Neural cell (in vitro differentiated cells): ENCODE measurements at regions not wholly inside any gene's neighbourhood (a gene's known extent, or its start where the extent isn't known, plus 50 kb on each side); places are given as distances from the start of the nearest gene placed in this dataset.

Experiments
- H2AFZ ChIP-seq: fragments of 200-600, 300-800 bp; sonication (generic), shearing (Covaris generic); 2 replicates; pipeline ENCODE4 v1.6.0; 2014; ENCODE audit warnings: low read depth, mild to moderate bottlenecking, antibody characterized with exemption, low read length, moderate library complexity
- H3F3A ChIP-seq: fragments of 200-600 bp; shearing (Covaris generic); 2 replicates; pipeline ENCODE4 v1.6.1; 2016; ENCODE audit warnings: mild to moderate bottlenecking, moderate library complexity, mixed read lengths, antibody characterized with exemption, low read length; ENCODE audit not compliant: insufficient read depth, poor library complexity, severe bottlenecking
- H3K27ac ChIP-seq: fragments of 200-600, 300-800 bp; sonication (generic), shearing (Covaris generic); 2 replicates; pipeline ENCODE4 v1.5.1; 2014; ENCODE audit warnings: mild to moderate bottlenecking, low read length, moderate library complexity
- H3K27me3 ChIP-seq: fragments of 300-800, 200-600 bp; sonication (generic), shearing (Covaris generic); 2 replicates; pipeline ENCODE4 v1.6.0; 2014; ENCODE audit warnings: mild to moderate bottlenecking, low read depth, low read length, moderate library complexity; ENCODE audit not compliant: insufficient read depth
- H3K36me3 ChIP-seq: fragments of 300-800, 200-600 bp; sonication (generic), shearing (Covaris generic); 2 replicates; pipeline ENCODE4 v1.5.1; 2014; ENCODE audit warnings: mild to moderate bottlenecking, antibody characterized with exemption, low read length, moderate library complexity; ENCODE audit not compliant: insufficient read depth
- H3K4me2 ChIP-seq: fragments of 300-800, 200-600 bp; sonication (generic), shearing (Covaris generic); 2 replicates; pipeline ENCODE4 v1.6.0; 2014; ENCODE audit warnings: mild to moderate bottlenecking, low read length
- H3K4me3 ChIP-seq: fragments of 300-800, 200-600 bp; sonication (generic), shearing (Covaris generic); 2 replicates; pipeline ENCODE4 v1.5.1; 2014; ENCODE audit warnings: mild to moderate bottlenecking, low read length, moderate library complexity
- H3K79me2 ChIP-seq: fragments of 200-600 bp; shearing (Covaris generic); replicated peaks from 2 replicates; pipeline ENCODE4 v1.6.0; 2014; ENCODE audit warnings: mild to moderate bottlenecking, low read length, moderate library complexity; ENCODE audit not compliant: insufficient read depth
- H3K9ac ChIP-seq: fragments of 300-800, 200-600 bp; sonication (generic), shearing (Covaris generic); 2 replicates; pipeline ENCODE4 v1.6.1; 2016; ENCODE audit warnings: mild to moderate bottlenecking, low read length, mixed read lengths
- H3K9me2 ChIP-seq: fragments of 200-600 bp; shearing (Covaris generic); 2 replicates; pipeline ENCODE4 v1.6.1; 2016; ENCODE audit warnings: mild to moderate bottlenecking, low read length, mixed read lengths; ENCODE audit not compliant: insufficient read depth
- H3K9me3 ChIP-seq: fragments of 200-600, 300-800 bp; sonication (generic), shearing (Covaris generic); 2 replicates; pipeline ENCODE4 v1.6.1; 2016; ENCODE audit warnings: mild to moderate bottlenecking, mixed run types, low read length, moderate library complexity, mixed read lengths
- H4K20me1 ChIP-seq: fragments of 200-600 bp; shearing (Covaris generic); 2 replicates; pipeline ENCODE4 v1.6.1; 2016; ENCODE audit warnings: mild to moderate bottlenecking, mixed run types; ENCODE audit not compliant: insufficient read depth
- EP300 ChIP-seq: fragments of 450-650 bp; conservative IDR thresholded peaks from 2 replicates; pipeline ENCODE4 v1.6.1; 2014; ENCODE audit warnings: antibody characterized with exemption, mild to moderate bottlenecking, moderate library complexity; ENCODE audit not compliant: poor library complexity, severe bottlenecking
- EZH2 ChIP-seq: fragments of 200-600, 300-800 bp; shearing (Covaris generic), sonication (generic); IDR thresholded peaks from 2 replicates; pipeline ENCODE4 v1.6.1; 2014; ENCODE audit warnings: antibody characterized with exemption, low read length, borderline replicate concordance, mild to moderate bottlenecking; ENCODE audit not compliant: insufficient read depth, poor library complexity, severe bottlenecking
- POLR2AphosphoS5 ChIP-seq: IDR thresholded peaks from 2 replicates; pipeline ENCODE4 v1.6.1; 2012
- SMC3 ChIP-seq: fragments of 450-650 bp; conservative IDR thresholded peaks from 2 replicates; pipeline ENCODE4 v1.6.1; 2014; ENCODE audit warnings: antibody characterized with exemption, mild to moderate bottlenecking, moderate library complexity; ENCODE audit not compliant: poor library complexity
- TF ChIP-seq, protein P1 (sequence below): IDR thresholded peaks from 2 replicates; pipeline ENCODE4 v1.6.1; 2012; ENCODE audit warnings: borderline replicate concordance
- TF ChIP-seq, protein P2 (sequence below): fragments of 450-650 bp; IDR thresholded peaks from 2 replicates; pipeline ENCODE4 v1.5.1; 2014; ENCODE audit warnings: antibody characterized with exemption, mild to moderate bottlenecking, moderate library complexity; ENCODE audit not compliant: poor library complexity, severe bottlenecking

DNA sequence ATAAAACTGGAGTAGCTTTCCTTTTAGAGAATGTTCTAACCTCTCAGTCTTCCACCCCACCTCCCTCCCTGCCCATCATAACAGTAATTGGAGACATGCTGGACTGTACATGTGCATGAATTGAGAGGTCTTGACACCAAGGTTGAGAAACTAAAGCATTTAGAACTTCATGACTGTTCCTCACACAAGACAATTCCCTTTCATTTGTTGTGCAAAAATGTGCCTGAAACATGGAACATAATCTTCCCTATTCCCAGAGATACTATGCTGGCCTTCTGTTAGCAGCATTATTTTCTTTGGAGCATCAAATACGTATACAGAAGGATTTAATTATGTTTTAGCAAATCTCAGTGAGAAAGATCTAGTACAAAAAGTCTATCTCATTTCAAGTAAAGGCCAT lies 97.5 kb upstream of the KCNE2 start:
- no peak overlapping the region for H2AFZ ChIP-seq
- no peak overlapping the region for H3K9ac ChIP-seq
- no peak overlapping the region for H3K4me3 ChIP-seq
- no peaks in the 10 kb centered on the region for H3K9me3 ChIP-seq
- no peak overlapping the region for H3K27ac ChIP-seq
- no peaks in the 10 kb centered on the region for H4K20me1 ChIP-seq
- H3K4me2 ChIP-seq = no peak overlapping the region
- H3K79me2 ChIP-seq = no peaks in the 10 kb centered on the region
- TF ChIP-seq, protein P1, sequence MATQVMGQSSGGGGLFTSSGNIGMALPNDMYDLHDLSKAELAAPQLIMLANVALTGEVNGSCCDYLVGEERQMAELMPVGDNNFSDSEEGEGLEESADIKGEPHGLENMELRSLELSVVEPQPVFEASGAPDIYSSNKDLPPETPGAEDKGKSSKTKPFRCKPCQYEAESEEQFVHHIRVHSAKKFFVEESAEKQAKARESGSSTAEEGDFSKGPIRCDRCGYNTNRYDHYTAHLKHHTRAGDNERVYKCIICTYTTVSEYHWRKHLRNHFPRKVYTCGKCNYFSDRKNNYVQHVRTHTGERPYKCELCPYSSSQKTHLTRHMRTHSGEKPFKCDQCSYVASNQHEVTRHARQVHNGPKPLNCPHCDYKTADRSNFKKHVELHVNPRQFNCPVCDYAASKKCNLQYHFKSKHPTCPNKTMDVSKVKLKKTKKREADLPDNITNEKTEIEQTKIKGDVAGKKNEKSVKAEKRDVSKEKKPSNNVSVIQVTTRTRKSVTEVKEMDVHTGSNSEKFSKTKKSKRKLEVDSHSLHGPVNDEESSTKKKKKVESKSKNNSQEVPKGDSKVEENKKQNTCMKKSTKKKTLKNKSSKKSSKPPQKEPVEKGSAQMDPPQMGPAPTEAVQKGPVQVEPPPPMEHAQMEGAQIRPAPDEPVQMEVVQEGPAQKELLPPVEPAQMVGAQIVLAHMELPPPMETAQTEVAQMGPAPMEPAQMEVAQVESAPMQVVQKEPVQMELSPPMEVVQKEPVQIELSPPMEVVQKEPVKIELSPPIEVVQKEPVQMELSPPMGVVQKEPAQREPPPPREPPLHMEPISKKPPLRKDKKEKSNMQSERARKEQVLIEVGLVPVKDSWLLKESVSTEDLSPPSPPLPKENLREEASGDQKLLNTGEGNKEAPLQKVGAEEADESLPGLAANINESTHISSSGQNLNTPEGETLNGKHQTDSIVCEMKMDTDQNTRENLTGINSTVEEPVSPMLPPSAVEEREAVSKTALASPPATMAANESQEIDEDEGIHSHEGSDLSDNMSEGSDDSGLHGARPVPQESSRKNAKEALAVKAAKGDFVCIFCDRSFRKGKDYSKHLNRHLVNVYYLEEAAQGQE = no peak
- TF ChIP-seq EZH2 = no peak
- no peak for TF ChIP-seq POLR2AphosphoS5
- TF ChIP-seq, protein P2, sequence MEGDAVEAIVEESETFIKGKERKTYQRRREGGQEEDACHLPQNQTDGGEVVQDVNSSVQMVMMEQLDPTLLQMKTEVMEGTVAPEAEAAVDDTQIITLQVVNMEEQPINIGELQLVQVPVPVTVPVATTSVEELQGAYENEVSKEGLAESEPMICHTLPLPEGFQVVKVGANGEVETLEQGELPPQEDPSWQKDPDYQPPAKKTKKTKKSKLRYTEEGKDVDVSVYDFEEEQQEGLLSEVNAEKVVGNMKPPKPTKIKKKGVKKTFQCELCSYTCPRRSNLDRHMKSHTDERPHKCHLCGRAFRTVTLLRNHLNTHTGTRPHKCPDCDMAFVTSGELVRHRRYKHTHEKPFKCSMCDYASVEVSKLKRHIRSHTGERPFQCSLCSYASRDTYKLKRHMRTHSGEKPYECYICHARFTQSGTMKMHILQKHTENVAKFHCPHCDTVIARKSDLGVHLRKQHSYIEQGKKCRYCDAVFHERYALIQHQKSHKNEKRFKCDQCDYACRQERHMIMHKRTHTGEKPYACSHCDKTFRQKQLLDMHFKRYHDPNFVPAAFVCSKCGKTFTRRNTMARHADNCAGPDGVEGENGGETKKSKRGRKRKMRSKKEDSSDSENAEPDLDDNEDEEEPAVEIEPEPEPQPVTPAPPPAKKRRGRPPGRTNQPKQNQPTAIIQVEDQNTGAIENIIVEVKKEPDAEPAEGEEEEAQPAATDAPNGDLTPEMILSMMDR = no peak
- H3K36me3 ChIP-seq = no peaks in the 10 kb centered on the region
- no peaks in the 10 kb centered on the region for H3K27me3 ChIP-seq
- no peaks in the 10 kb centered on the region for H3F3A ChIP-seq
- no peaks in the 10 kb centered on the region for H3K9me2 ChIP-seq

DNA sequence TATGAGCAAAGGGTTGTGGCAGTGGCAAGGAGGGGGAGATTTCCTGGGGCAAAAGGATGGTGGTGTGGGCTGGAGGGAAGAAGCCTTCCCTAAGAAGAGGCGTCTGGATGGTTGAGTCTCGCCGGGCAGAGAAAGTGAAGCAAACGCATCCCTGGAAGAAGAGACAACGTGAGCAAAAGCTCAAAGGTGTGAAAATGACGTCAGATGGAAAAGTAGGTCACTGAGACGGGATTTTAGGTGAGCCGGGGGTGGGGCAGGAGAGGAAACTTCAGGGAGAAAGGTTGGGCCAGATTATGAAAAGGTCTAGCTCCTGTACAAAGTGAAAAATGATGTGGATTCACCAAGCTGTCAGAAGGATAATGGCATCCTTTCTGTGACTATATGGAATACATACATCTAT lies 95.3 kb upstream of the KCNE2 start:
- Histone ChIP-seq H2AFZ (no peak overlapping the region), H3K79me2 (no peaks in the 10 kb centered on the region), H3F3A (no peaks in the 10 kb centered on the region), H3K9me2 (no peaks in the 10 kb centered on the region), H3K27me3 (no peaks in the 10 kb centered on the region), H3K9ac (no peak overlapping the region), H3K4me2 (no peak overlapping the region), H3K9me3 (no peaks in the 10 kb centered on the region), H3K4me3 (no peak overlapping the region), H3K36me3 (no peaks in the 10 kb centered on the region), H4K20me1 (no peaks in the 10 kb centered on the region), H3K27ac (no peak overlapping the region)
- TF ChIP-seq, protein P2 = no peak
- TF ChIP-seq SMC3 (no peak), POLR2AphosphoS5 (no peak), EP300 (no peak)
